Hepatocyte (in vitro differentiated cells): ENCODE measurements at regions not wholly inside any gene's neighbourhood (a gene's known extent, or its start where the extent isn't known, plus 50 kb on each side); places are given as distances from the start of the nearest gene placed in this dataset.

Experiments used
- EZH2 ChIP-seq: fragments of 200-600 bp; sonication (generic); IDR thresholded peaks from 2 replicates; pipeline ENCODE4 v1.6.1; 2016; ENCODE audit warnings: antibody characterized with exemption, mild to moderate bottlenecking, borderline replicate concordance
- EZH2phosphoT487 ChIP-seq: fragments of 200-600 bp; sonication (generic); IDR thresholded peaks from one replicate; pipeline ENCODE4 v1.6.1; 2018; ENCODE audit warnings: antibody characterized with exemption, mild to moderate bottlenecking, low read depth, moderate library complexity; ENCODE audit not compliant: unreplicated experiment, severe bottlenecking
- TF ChIP-seq, protein P1 (sequence below): fragments of 200-600 bp; sonication (generic); IDR thresholded peaks from 2 replicates; pipeline ENCODE4 v1.5.1; 2016; ENCODE audit warnings: antibody characterized with exemption, mild to moderate bottlenecking; ENCODE audit not compliant: poor library complexity

DNA sequence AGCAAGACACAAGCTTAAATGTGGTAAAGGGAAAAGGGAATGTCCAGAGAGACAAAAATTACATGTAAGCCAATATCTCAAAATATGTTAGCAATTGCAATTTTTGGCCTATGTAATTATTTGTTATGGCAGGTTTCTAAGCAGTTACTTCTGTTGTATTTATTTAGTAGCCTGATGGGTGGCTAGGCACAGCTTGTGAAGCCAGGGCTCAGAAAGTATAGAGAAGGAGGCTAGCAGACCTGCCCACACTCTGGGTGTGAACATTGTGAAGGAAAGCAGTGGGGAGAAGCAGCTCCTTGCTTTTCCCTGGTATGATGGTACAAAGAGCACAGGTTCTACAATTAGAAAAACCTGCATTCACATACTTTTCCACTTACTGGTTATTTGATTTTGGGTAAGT lies 196.5 kb upstream of the PGR start:
- TF ChIP-seq, protein P1, sequence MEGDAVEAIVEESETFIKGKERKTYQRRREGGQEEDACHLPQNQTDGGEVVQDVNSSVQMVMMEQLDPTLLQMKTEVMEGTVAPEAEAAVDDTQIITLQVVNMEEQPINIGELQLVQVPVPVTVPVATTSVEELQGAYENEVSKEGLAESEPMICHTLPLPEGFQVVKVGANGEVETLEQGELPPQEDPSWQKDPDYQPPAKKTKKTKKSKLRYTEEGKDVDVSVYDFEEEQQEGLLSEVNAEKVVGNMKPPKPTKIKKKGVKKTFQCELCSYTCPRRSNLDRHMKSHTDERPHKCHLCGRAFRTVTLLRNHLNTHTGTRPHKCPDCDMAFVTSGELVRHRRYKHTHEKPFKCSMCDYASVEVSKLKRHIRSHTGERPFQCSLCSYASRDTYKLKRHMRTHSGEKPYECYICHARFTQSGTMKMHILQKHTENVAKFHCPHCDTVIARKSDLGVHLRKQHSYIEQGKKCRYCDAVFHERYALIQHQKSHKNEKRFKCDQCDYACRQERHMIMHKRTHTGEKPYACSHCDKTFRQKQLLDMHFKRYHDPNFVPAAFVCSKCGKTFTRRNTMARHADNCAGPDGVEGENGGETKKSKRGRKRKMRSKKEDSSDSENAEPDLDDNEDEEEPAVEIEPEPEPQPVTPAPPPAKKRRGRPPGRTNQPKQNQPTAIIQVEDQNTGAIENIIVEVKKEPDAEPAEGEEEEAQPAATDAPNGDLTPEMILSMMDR = no peak
- no peak for TF ChIP-seq EZH2
- TF ChIP-seq EZH2phosphoT487 = no peak
